ENCODE measurements at regions not wholly inside any gene's neighbourhood (a gene's known extent, or its start where the extent isn't known, plus 50 kb on each side); places are given as distances from the start of the nearest gene placed in this dataset.

- Histone ChIP-seq H2BK120ac (replicated peaks; ENCODE audit: low read depth, low read length) (no peak overlapping the region), H2BK15ac (ENCODE audit: low read length) (no peak overlapping the region), H3K79me1 (ENCODE audit: low read depth, low read length) (no peaks in the 10 kb centered on the region), H3K23ac (ENCODE audit: insufficient read length) (no peak overlapping the region), H4K20me1 (replicated peaks in 1 of 2; ENCODE audit: control insufficient read depth in 1 of 2, insufficient read depth in 2 of 2, low read length in 2 of 2) (no peaks in the 10 kb centered on the region), H3K36me3 (ENCODE audit: control insufficient read depth in 2 of 4, insufficient read depth in 4 of 4, low read length in 3 of 4) (no peaks in the 10 kb centered on the region), H3K23me2 (ENCODE audit: low read depth, low read length) (no peaks in the 10 kb centered on the region), H3K79me2 (ENCODE audit: control insufficient read depth in 1 of 2, insufficient read depth in 2 of 2, low read length in 2 of 2) (no peaks in the 10 kb centered on the region), H3K9ac (replicated peaks in 1 of 4; ENCODE audit: extremely low read depth in 1 of 4, low read depth in 3 of 4, low read length in 3 of 4) (no peak overlapping the region), H2AFZ (ENCODE audit: low read length) (peak overlapping the region; percentile 19; the same call in 1 of the 2 replicates), H3K27me3 (replicated peaks in 1 of 4; ENCODE audit: control insufficient read depth in 3 of 4, extremely low read depth in 1 of 4, insufficient read depth in 3 of 4, low read length in 3 of 4) (no peaks in the 10 kb centered on the region), H3K4me2 (ENCODE audit: insufficient read depth in 1 of 2, low read depth in 2 of 2, low read length in 2 of 2) (no peak overlapping the region), H2BK5ac (ENCODE audit: low read depth, low read length) (no peak overlapping the region), H2BK12ac (ENCODE audit: low read depth, low read length) (no peak overlapping the region), H2BK20ac (ENCODE audit: low read length) (no peak overlapping the region), H3K18ac (ENCODE audit: extremely low read depth, low read length) (no peak overlapping the region), H3K4me1 (replicated peaks in 1 of 4; ENCODE audit: control insufficient read depth in 3 of 4, insufficient read depth in 4 of 4, low read length in 3 of 4) (peaks cover 0 to 5% (median 0%) of the 10 kb centered on the region in 4 experiments; a peak in 1 of 7 replicates), H3K27ac (ENCODE audit: low read depth, low read length) (no peak overlapping the region), H4K91ac (replicated peaks; ENCODE audit: insufficient read length, low read length) (no peak overlapping the region), H3K4me3 (ENCODE audit: extremely low read depth in 1 of 4, insufficient read depth in 2 of 4, low read depth in 3 of 4, low read length in 4 of 4) (no peak overlapping the region), H3K56ac (replicated peaks; ENCODE audit: insufficient read length, low read depth, low read length) (no peak overlapping the region), H3K14ac (ENCODE audit: insufficient read length) (no peak overlapping the region), H2AK5ac (ENCODE audit: low read depth, low read length) (no peak overlapping the region), H3K9me3 (ENCODE audit: insufficient read depth in 2 of 2, low read depth in 1 of 2, low read length in 1 of 2) (no peaks in the 10 kb centered on the region), H3K4ac (replicated peaks; ENCODE audit: insufficient read length, low read depth, low read length) (no peak overlapping the region), H4K5ac (ENCODE audit: insufficient read length, low read depth, low read length) (no peak overlapping the region), H4K8ac (ENCODE audit: extremely low read depth, insufficient read depth, low read length) (no peak overlapping the region)
- POLR2A ChIA-PET (ENCODE audit: partially characterized antibody) = no interaction called here
- no peak for FAIRE-seq
- DNase-seq (ENCODE audit: low read depth in 1 of 2, low spot score in 2 of 2) = no peak
- CTCF ChIA-PET (ENCODE audit: partially characterized antibody) = interaction anchor here (0.8 to 4.3 kb wide), 14 partner anchors 8 to 403 kb away, joined by 3 to 27 read pairs (median 8); no protein-coding TSS in a partner anchor
- TF ChIP-seq CREB1 (IDR thresholded peaks at IDR 0.05) = no peak
- no peak for TF ChIP-seq ATF2 (IDR thresholded peaks at IDR 0.05; ENCODE audit: low read length)
- TF ChIP-seq POLR2AphosphoS5 (IDR thresholded peaks at IDR 0.05; ENCODE audit: low read depth, low read length) = no peak
- TF ChIP-seq KDM4A (IDR thresholded peaks at IDR 0.05; ENCODE audit: low read depth, low read length, severe bottlenecking) = no peak
- TF ChIP-seq CHD2 (IDR thresholded peaks at IDR 0.05; ENCODE audit: low read length) = no peak
- TF ChIP-seq FOSL1 (IDR thresholded peaks at IDR 0.05; ENCODE audit: insufficient read depth, low read depth, low read length) = no peak
- TF ChIP-seq CTBP2 (IDR thresholded peaks at IDR 0.05; ENCODE audit: borderline replicate concordance, insufficient read depth, insufficient read length, low read length) = no peak
- no peak for TF ChIP-seq SIN3A (conservative IDR thresholded peaks at IDR 0.05 in 1 of 2, IDR thresholded peaks at IDR 0.05 in 1 of 2; ENCODE audit: low read depth in 1 of 2, low read length in 2 of 2)
- no peak for TF ChIP-seq USF2 (IDR thresholded peaks at IDR 0.05; ENCODE audit: low read length)
- TF ChIP-seq ZNF274 (IDR thresholded peaks at IDR 0.05; ENCODE audit: borderline replicate concordance, extremely low read depth, low read length) = no peak
- TF ChIP-seq SUZ12 (IDR thresholded peaks at IDR 0.05; ENCODE audit: low read length) = no peak
These were observed 57.0 kb upstream of the CARMIL1 start for GRCh38 chr6:25222006-25222678.

Data from H1 (cell line).